ENCODE measurements at regions not wholly inside any gene's neighbourhood (a gene's known extent, or its start where the extent isn't known, plus 50 kb on each side); places are given as distances from the start of the nearest gene placed in this dataset.

- intact Hi-C loops (cut with DNase I): no loop called here
- no peaks in the 10 kb centered on the region for H3K9me3 ChIP-seq
- no peak for TF ChIP-seq EP300 (IDR thresholded peaks at IDR 0.05)
- peak in 3 of 4 experiments; percentile 22 to 53 (median 37) for TF ChIP-seq CTCF (IDR thresholded peaks at IDR 0.05)
- H3K4me3 ChIP-seq: no peak overlapping the region
- no peak for DNase-seq
- no peaks in the 10 kb centered on the region for H3K27me3 ChIP-seq
- no peaks in the 10 kb centered on the region for H3K36me3 ChIP-seq
- H3K27ac ChIP-seq: no peak overlapping the region
- H3K4me1 ChIP-seq: no peaks in the 10 kb centered on the region
- 21 to 26% methylated on average over 10 of the region's 10 CpGs for WGBS, 2 donors
Observed at GRCh38 chr18:70489986-70490933, 201.4 kb downstream of the SOCS6 start.

- WGBS, 2 donors: 31 to 54% methylated on average over 4 of the region's 4 CpGs
Observed at GRCh38 chr18:70489571-70489970, 200.7 kb downstream of the SOCS6 start.

GRCh38 chr18:70469916-70470315 lies 181.1 kb downstream of the SOCS6 start:
- Histone ChIP-seq H3K4me1 (no peaks in the 10 kb centered on the region), H3K27ac (no peak overlapping the region), H3K27me3 (no peaks in the 10 kb centered on the region), H3K9me3 (no peaks in the 10 kb centered on the region), H3K4me3 (no peak overlapping the region), H3K36me3 (no peaks in the 10 kb centered on the region)
- WGBS, 2 donors: 31 to 61% methylated on average over 5 of the region's 5 CpGs
- intact Hi-C loops (cut with DNase I): no loop called here
- no peak for DNase-seq
- TF ChIP-seq EP300 (IDR thresholded peaks at IDR 0.05) (no peak), POLR2A (IDR thresholded peaks at IDR 0.05) (no peak), CTCF (IDR thresholded peaks at IDR 0.05) (no peak), POLR2AphosphoS5 (IDR thresholded peaks at IDR 0.05) (no peak)

More at GRCh38 chr18:70489571-70489970, 200.7 kb downstream of the SOCS6 start:
- no peak for TF ChIP-seq POLR2AphosphoS5 (IDR thresholded peaks at IDR 0.05)
- TF ChIP-seq POLR2A (IDR thresholded peaks at IDR 0.05): no peak
- TF ChIP-seq EP300 (IDR thresholded peaks at IDR 0.05): no peak
- no peak for TF ChIP-seq CTCF (IDR thresholded peaks at IDR 0.05)
- intact Hi-C loops (cut with DNase I): no loop called here
- DNase-seq: no peak
- Histone ChIP-seq H3K27ac (no peak overlapping the region), H3K4me1 (no peaks in the 10 kb centered on the region), H3K9me3 (no peaks in the 10 kb centered on the region), H3K27me3 (no peaks in the 10 kb centered on the region), H3K4me3 (no peak overlapping the region), H3K36me3 (no peaks in the 10 kb centered on the region)

GRCh38 chr18:70468861-70469547 lies 180.2 kb downstream of the SOCS6 start:
- WGBS, 2 donors: 64 to 86% methylated on average over 5 of the region's 5 CpGs
- no peaks in the 10 kb centered on the region for H3K36me3 ChIP-seq
- H3K27me3 ChIP-seq: no peaks in the 10 kb centered on the region
- H3K27ac ChIP-seq: no peak overlapping the region
- no peak for TF ChIP-seq POLR2AphosphoS5 (IDR thresholded peaks at IDR 0.05)
- TF ChIP-seq CTCF (IDR thresholded peaks at IDR 0.05): no peak
- TF ChIP-seq POLR2A (IDR thresholded peaks at IDR 0.05): no peak
- no peak for TF ChIP-seq EP300 (IDR thresholded peaks at IDR 0.05)
- DNase-seq: no peak
- intact Hi-C loops (cut with DNase I): no loop called here
- peaks cover 0 to 8% (median 6%) of the 10 kb centered on the region in 4 donors for H3K4me1 ChIP-seq
- H3K9me3 ChIP-seq: no peaks in the 10 kb centered on the region
- no peak overlapping the region for H3K4me3 ChIP-seq
